Suppressor macrophage (primary cell): ENCODE measurements at regions not wholly inside any gene's neighbourhood (a gene's known extent, or its start where the extent isn't known, plus 50 kb on each side); places are given as distances from the start of the nearest gene placed in this dataset.
"Not testable (repeated sequence)": the region's sequence is repeated elsewhere in the genome, so short reads cannot be mapped to it uniquely, and the experiment has no call there.

ENCODE experiments used
- DNase-seq, 4 experiments: peaks; one replicate each; pipeline ENCODE4 v3.0.0-alpha.2; 2020 to 2022

- no peak for DNase-seq
These were observed 50.9 kb downstream of the DISP1 start for GRCh38 chr1:222865718-222866117.

- no peak for DNase-seq
These were observed 52.5 kb downstream of the DISP1 start for GRCh38 chr1:222867316-222867715.

- DNase-seq = no peak
These were observed 61.3 kb downstream of the DISP1 start for GRCh38 chr1:222876182-222876581.

GRCh38 chr1:222877854-222878253 is 63.0 kb downstream of the DISP1 start:
- peak in 2 of 4 experiments; percentile 7 for DNase-seq

GRCh38 chr1:222880587-222880986 is 65.7 kb downstream of the DISP1 start:
- DNase-seq = no peak

GRCh38 chr1:222886194-222886854 is 71.5 kb downstream of the DISP1 start:
- DNase-seq = peak in 1 of 4 experiments; percentile 10

GRCh38 chr1:222886878-222887351 is 72.1 kb downstream of the DISP1 start:
- no peak for DNase-seq

GRCh38 chr1:222889440-222889839 is 74.6 kb downstream of the DISP1 start:
- DNase-seq = no peak

GRCh38 chr1:222890716-222891115 is 75.9 kb downstream of the DISP1 start:
- no peak for DNase-seq

GRCh38 chr1:222891578-222891977 is 76.7 kb downstream of the DISP1 start:
- DNase-seq = no peak

- DNase-seq = peak in 2 of 4 experiments; percentile 7 to 23
These were observed 77.4 kb downstream of the DISP1 start for GRCh38 chr1:222892137-222892769.

- DNase-seq = no peak
These were observed 78.4 kb downstream of the DISP1 start for GRCh38 chr1:222893255-222893654.

- no peak for DNase-seq
These were observed 79.5 kb downstream of the DISP1 start for GRCh38 chr1:222894331-222894730.

GRCh38 chr1:222896630-222897526 is 82.0 kb downstream of the DISP1 start:
- DNase-seq = no peak

GRCh38 chr1:222897527-222898190 is 82.8 kb downstream of the DISP1 start:
- no peak for DNase-seq

GRCh38 chr1:222898191-222898527 is 83.3 kb downstream of the DISP1 start:
- DNase-seq = no peak

GRCh38 chr1:222899471-222899870 is 84.6 kb downstream of the DISP1 start:
- no peak for DNase-seq

GRCh38 chr1:222904451-222904850 is 89.6 kb downstream of the DISP1 start:
- no peak for DNase-seq

GRCh38 chr1:222905151-222905550 is 90.3 kb downstream of the DISP1 start:
- DNase-seq = no peak

GRCh38 chr1:222906271-222906739 is 91.5 kb downstream of the DISP1 start:
- DNase-seq = not testable (repeated sequence)

GRCh38 chr1:222909586-222909985 is 94.7 kb downstream of the DISP1 start:
- DNase-seq = peak in 3 of 4 experiments; percentile 13 to 23 (median 16)

- DNase-seq = peak in 2 of 4 experiments; percentile 2 to 16
These were observed 95.9 kb downstream of the DISP1 start for GRCh38 chr1:222910699-222911098.

GRCh38 chr1:222911866-222912265 is 97.0 kb downstream of the DISP1 start:
- DNase-seq = no peak
